ENCODE measurements at regions not wholly inside any gene's neighbourhood (a gene's known extent, or its start where the extent isn't known, plus 50 kb on each side); places are given as distances from the start of the nearest gene placed in this dataset.

- H3K27me3 ChIP-seq (ENCODE audit: control insufficient read depth in 2 of 2, insufficient read depth in 1 of 2, low read length in 1 of 2): no peaks in the 10 kb centered on the region
- H3K4me1 ChIP-seq (ENCODE audit: control insufficient read depth in 2 of 2, insufficient read depth in 2 of 2, low read length in 2 of 2): peaks cover 2 to 17% of the 10 kb centered on the region in 2 donors
- H3K27ac ChIP-seq (ENCODE audit: low read depth in 1 of 2, low read length in 1 of 2): no peak overlapping the region
- WGBS: 78% methylated on average over 11 of the region's 11 CpGs
- H3K36me3 ChIP-seq (ENCODE audit: control insufficient read depth in 2 of 2, insufficient read depth in 2 of 2, low read length in 1 of 2): no peaks in the 10 kb centered on the region
- no peak for DNase-seq (ENCODE audit: low read depth in 6 of 9, low spot score in 9 of 9)
- H3K9me3 ChIP-seq (ENCODE audit: control insufficient read depth in 2 of 2, insufficient read depth in 1 of 2, low read length in 1 of 2): no peaks in the 10 kb centered on the region
- H3K4me3 ChIP-seq (ENCODE audit: low read length in 2 of 2): no peak overlapping the region
These were observed 94.5 kb upstream of the PARP11 start for GRCh38 chr12:3967556-3968160.

GRCh38 chr12:3966376-3966775 is 93.2 kb upstream of the PARP11 start:
- DNase-seq (ENCODE audit: low read depth in 6 of 9, low spot score in 9 of 9): no peak
- Histone ChIP-seq H3K36me3 (ENCODE audit: control insufficient read depth in 2 of 2, insufficient read depth in 2 of 2, low read length in 1 of 2) (no peaks in the 10 kb centered on the region), H3K4me3 (ENCODE audit: low read length in 2 of 2) (no peak overlapping the region), H3K4me1 (ENCODE audit: control insufficient read depth in 2 of 2, insufficient read depth in 2 of 2, low read length in 2 of 2) (peaks cover 3 to 26% of the 10 kb centered on the region in 2 donors), H3K27ac (ENCODE audit: low read depth in 1 of 2, low read length in 1 of 2) (no peak overlapping the region), H3K27me3 (ENCODE audit: control insufficient read depth in 2 of 2, insufficient read depth in 1 of 2, low read length in 1 of 2) (no peaks in the 10 kb centered on the region), H3K9me3 (ENCODE audit: control insufficient read depth in 2 of 2, insufficient read depth in 1 of 2, low read length in 1 of 2) (no peaks in the 10 kb centered on the region)
- WGBS: 93% methylated on average over 3 of the region's 3 CpGs

- H3K4me3 ChIP-seq (ENCODE audit: low read length in 2 of 2): no peak overlapping the region
- H3K27me3 ChIP-seq (ENCODE audit: control insufficient read depth in 2 of 2, insufficient read depth in 1 of 2, low read length in 1 of 2): no peaks in the 10 kb centered on the region
- peaks cover 3 to 29% of the 10 kb centered on the region in 2 donors for H3K4me1 ChIP-seq (ENCODE audit: control insufficient read depth in 2 of 2, insufficient read depth in 2 of 2, low read length in 2 of 2)
- no peaks in the 10 kb centered on the region for H3K36me3 ChIP-seq (ENCODE audit: control insufficient read depth in 2 of 2, insufficient read depth in 2 of 2, low read length in 1 of 2)
- no peak overlapping the region for H3K27ac ChIP-seq (ENCODE audit: low read depth in 1 of 2, low read length in 1 of 2)
- WGBS: 80% methylated on average over 3 of the region's 3 CpGs
- no peak for DNase-seq (ENCODE audit: low read depth in 6 of 9, low spot score in 9 of 9)
- no peaks in the 10 kb centered on the region for H3K9me3 ChIP-seq (ENCODE audit: control insufficient read depth in 2 of 2, insufficient read depth in 1 of 2, low read length in 1 of 2)
These were observed 91.8 kb upstream of the PARP11 start for GRCh38 chr12:3965046-3965445.

- H3K36me3 ChIP-seq (ENCODE audit: control insufficient read depth in 2 of 2, insufficient read depth in 2 of 2, low read length in 1 of 2): no peaks in the 10 kb centered on the region
- no peak overlapping the region for H3K27ac ChIP-seq (ENCODE audit: low read depth in 1 of 2, low read length in 1 of 2)
- no peak overlapping the region for H3K4me3 ChIP-seq (ENCODE audit: low read length in 2 of 2)
- no peak for DNase-seq (ENCODE audit: low read depth in 6 of 9, low spot score in 9 of 9)
- WGBS: 87% methylated on average over 9 of the region's 9 CpGs
- peaks cover 3 to 29% of the 10 kb centered on the region in 2 donors for H3K4me1 ChIP-seq (ENCODE audit: control insufficient read depth in 2 of 2, insufficient read depth in 2 of 2, low read length in 2 of 2)
- no peaks in the 10 kb centered on the region for H3K9me3 ChIP-seq (ENCODE audit: control insufficient read depth in 2 of 2, insufficient read depth in 1 of 2, low read length in 1 of 2)
- H3K27me3 ChIP-seq (ENCODE audit: control insufficient read depth in 2 of 2, insufficient read depth in 1 of 2, low read length in 1 of 2): no peaks in the 10 kb centered on the region
These were observed 91.2 kb upstream of the PARP11 start for GRCh38 chr12:3964439-3964838.

- peak in 6 of 9 donors; percentile 36 to 85 (median 60) for DNase-seq (ENCODE audit: low read depth in 6 of 9, low spot score in 9 of 9)
- Histone ChIP-seq H3K27ac (ENCODE audit: low read depth in 1 of 2, low read length in 1 of 2) (peak overlapping the region; percentile 60 to 82), H3K27me3 (ENCODE audit: control insufficient read depth in 2 of 2, insufficient read depth in 1 of 2, low read length in 1 of 2) (no peaks in the 10 kb centered on the region), H3K4me3 (ENCODE audit: low read length in 2 of 2) (no peak overlapping the region), H3K36me3 (ENCODE audit: control insufficient read depth in 2 of 2, insufficient read depth in 2 of 2, low read length in 1 of 2) (no peaks in the 10 kb centered on the region), H3K9me3 (ENCODE audit: control insufficient read depth in 2 of 2, insufficient read depth in 1 of 2, low read length in 1 of 2) (no peaks in the 10 kb centered on the region), H3K4me1 (ENCODE audit: control insufficient read depth in 2 of 2, insufficient read depth in 2 of 2, low read length in 2 of 2) (peaks cover 3 to 29% of the 10 kb centered on the region in 2 donors)
- WGBS: 43% methylated on average over 8 of the region's 8 CpGs
These were observed 89.7 kb upstream of the PARP11 start for GRCh38 chr12:3962631-3963483.

- Histone ChIP-seq H3K36me3 (ENCODE audit: control insufficient read depth in 2 of 2, insufficient read depth in 2 of 2, low read length in 1 of 2) (no peaks in the 10 kb centered on the region), H3K4me1 (ENCODE audit: control insufficient read depth in 2 of 2, insufficient read depth in 2 of 2, low read length in 2 of 2) (peaks cover 3 to 29% of the 10 kb centered on the region in 2 donors), H3K4me3 (ENCODE audit: low read length in 2 of 2) (no peak overlapping the region), H3K27ac (ENCODE audit: low read depth in 1 of 2, low read length in 1 of 2) (peak overlapping the region; percentile 48 to 60), H3K9me3 (ENCODE audit: control insufficient read depth in 2 of 2, insufficient read depth in 1 of 2, low read length in 1 of 2) (no peaks in the 10 kb centered on the region), H3K27me3 (ENCODE audit: control insufficient read depth in 2 of 2, insufficient read depth in 1 of 2, low read length in 1 of 2) (no peaks in the 10 kb centered on the region)
- no peak for DNase-seq (ENCODE audit: low read depth in 6 of 9, low spot score in 9 of 9)
- 93% methylated on average over 9 of the region's 9 CpGs for WGBS
These were observed 88.4 kb upstream of the PARP11 start for GRCh38 chr12:3961591-3961990.

GRCh38 chr12:3959799-3960560 is 86.8 kb upstream of the PARP11 start:
- Histone ChIP-seq H3K4me1 (ENCODE audit: control insufficient read depth in 2 of 2, insufficient read depth in 2 of 2, low read length in 2 of 2) (peaks cover 3 to 29% of the 10 kb centered on the region in 2 donors), H3K9me3 (ENCODE audit: control insufficient read depth in 2 of 2, insufficient read depth in 1 of 2, low read length in 1 of 2) (peaks cover 0 to 3% of the 10 kb centered on the region in 2 donors), H3K27ac (ENCODE audit: low read depth in 1 of 2, low read length in 1 of 2) (no peak overlapping the region), H3K4me3 (ENCODE audit: low read length in 2 of 2) (no peak overlapping the region), H3K36me3 (ENCODE audit: control insufficient read depth in 2 of 2, insufficient read depth in 2 of 2, low read length in 1 of 2) (no peaks in the 10 kb centered on the region), H3K27me3 (ENCODE audit: control insufficient read depth in 2 of 2, insufficient read depth in 1 of 2, low read length in 1 of 2) (no peaks in the 10 kb centered on the region)
- no peak for DNase-seq (ENCODE audit: low read depth in 6 of 9, low spot score in 9 of 9)
- 95% methylated on average over 10 of the region's 10 CpGs for WGBS

GRCh38 chr12:3958534-3958933 is 85.3 kb upstream of the PARP11 start:
- WGBS: 91% methylated on average over 6 of the region's 6 CpGs
- DNase-seq (ENCODE audit: low read depth in 6 of 9, low spot score in 9 of 9): no peak
- peaks cover 0 to 3% of the 10 kb centered on the region in 2 donors for H3K9me3 ChIP-seq (ENCODE audit: control insufficient read depth in 2 of 2, insufficient read depth in 1 of 2, low read length in 1 of 2)

More at GRCh38 chr12:3958534-3958933, 85.3 kb upstream of the PARP11 start:
- no peak overlapping the region for H3K4me3 ChIP-seq (ENCODE audit: low read length in 2 of 2)
- H3K4me1 ChIP-seq (ENCODE audit: control insufficient read depth in 2 of 2, insufficient read depth in 2 of 2, low read length in 2 of 2): peaks cover 3 to 25% of the 10 kb centered on the region in 2 donors
- H3K36me3 ChIP-seq (ENCODE audit: control insufficient read depth in 2 of 2, insufficient read depth in 2 of 2, low read length in 1 of 2): no peaks in the 10 kb centered on the region
- no peak overlapping the region for H3K27ac ChIP-seq (ENCODE audit: low read depth in 1 of 2, low read length in 1 of 2)
- no peaks in the 10 kb centered on the region for H3K27me3 ChIP-seq (ENCODE audit: control insufficient read depth in 2 of 2, insufficient read depth in 1 of 2, low read length in 1 of 2)
